WTC11 (cell line): ENCODE measurements at regions not wholly inside any gene's neighbourhood (a gene's known extent, or its start where the extent isn't known, plus 50 kb on each side); places are given as distances from the start of the nearest gene placed in this dataset.

Experiments
- CREB1 ChIP-seq: sonication (generic); formaldehyde crosslinking; IDR thresholded peaks from 2 replicates; pipeline ENCODE4 v1.8.0; 2023; ENCODE audit warnings: mild to moderate bottlenecking, missing genetic modification reagents
- CTCF ChIP-seq: fragments of 200-600 bp; IDR thresholded peaks from 2 replicates; pipeline ENCODE4 v1.8.0; 2022; ENCODE audit warnings: antibody characterized with exemption
- TF ChIP-seq, protein P1 (sequence below): sonication (generic); formaldehyde crosslinking; IDR thresholded peaks from 2 replicates; pipeline ENCODE4 v1.8.0; 2023; ENCODE audit warnings: missing genetic modification reagents
- TF ChIP-seq, protein P2 (sequence below): sonication (generic); formaldehyde crosslinking; IDR thresholded peaks from 2 replicates; pipeline ENCODE4 v1.8.1; 2022; ENCODE audit warnings: mild to moderate bottlenecking, moderate library complexity, missing genetic modification reagents

- TF ChIP-seq, protein P1, sequence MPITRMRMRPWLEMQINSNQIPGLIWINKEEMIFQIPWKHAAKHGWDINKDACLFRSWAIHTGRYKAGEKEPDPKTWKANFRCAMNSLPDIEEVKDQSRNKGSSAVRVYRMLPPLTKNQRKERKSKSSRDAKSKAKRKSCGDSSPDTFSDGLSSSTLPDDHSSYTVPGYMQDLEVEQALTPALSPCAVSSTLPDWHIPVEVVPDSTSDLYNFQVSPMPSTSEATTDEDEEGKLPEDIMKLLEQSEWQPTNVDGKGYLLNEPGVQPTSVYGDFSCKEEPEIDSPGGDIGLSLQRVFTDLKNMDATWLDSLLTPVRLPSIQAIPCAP (CRISPR knock-in tag): no peak
- TF ChIP-seq CTCF: no peak
- TF ChIP-seq, protein P2, sequence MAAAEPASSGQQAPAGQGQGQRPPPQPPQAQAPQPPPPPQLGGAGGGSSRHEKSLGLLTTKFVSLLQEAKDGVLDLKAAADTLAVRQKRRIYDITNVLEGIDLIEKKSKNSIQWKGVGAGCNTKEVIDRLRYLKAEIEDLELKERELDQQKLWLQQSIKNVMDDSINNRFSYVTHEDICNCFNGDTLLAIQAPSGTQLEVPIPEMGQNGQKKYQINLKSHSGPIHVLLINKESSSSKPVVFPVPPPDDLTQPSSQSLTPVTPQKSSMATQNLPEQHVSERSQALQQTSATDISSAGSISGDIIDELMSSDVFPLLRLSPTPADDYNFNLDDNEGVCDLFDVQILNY (CRISPR knock-in tag): no peak
- no peak for TF ChIP-seq CREB1 (CRISPR knock-in tag)
Observed at GRCh38 chr13:26920614-26921355, 160.2 kb upstream of the GPR12 start.
